AG04449 (cell line): ENCODE measurements at regions not wholly inside any gene's neighbourhood (a gene's known extent, or its start where the extent isn't known, plus 50 kb on each side); places are given as distances from the start of the nearest gene placed in this dataset.
"Not testable (repeated sequence)": the region's sequence is repeated elsewhere in the genome, so short reads cannot be mapped to it uniquely, and the experiment has no call there.

ENCODE experiments used
- CTCF ChIA-PET: fragments of 350-600 bp; formaldehyde crosslinking; extraction: SDS; loops from one replicate; lab custom pipeline; 2021; ENCODE audit warnings: antibody characterized with exemption; lab: Yijun Ruan, JAX
- POLR2A ChIA-PET: fragments of 400-600, 350-600 bp; formaldehyde crosslinking; extraction: SDS; loops from one replicate; lab custom pipeline; 2020; ENCODE audit warnings: antibody characterized with exemption, inconsistent platforms; lab: Yijun Ruan, JAX
- DNase-seq: peaks from one replicate; pipeline ENCODE4 v3.0.0-alpha.2; 2010; ENCODE audit warnings: low read depth, low spot score
- H3K4me3 ChIP-seq: 2 replicates; pipeline ENCODE4 v1.5.1; 2011; ENCODE audit warnings: low read depth, mild to moderate bottlenecking, control low read depth, low read length
- TF ChIP-seq, protein P1 (sequence below): IDR thresholded peaks from one replicate; pipeline ENCODE4 v1.5.1; 2011; ENCODE audit warnings: mild to moderate bottlenecking, moderate library complexity, low read length, control low read depth, inconsistent platforms; ENCODE audit not compliant: insufficient read depth; ENCODE audit errors: missing control alignments

DNA sequence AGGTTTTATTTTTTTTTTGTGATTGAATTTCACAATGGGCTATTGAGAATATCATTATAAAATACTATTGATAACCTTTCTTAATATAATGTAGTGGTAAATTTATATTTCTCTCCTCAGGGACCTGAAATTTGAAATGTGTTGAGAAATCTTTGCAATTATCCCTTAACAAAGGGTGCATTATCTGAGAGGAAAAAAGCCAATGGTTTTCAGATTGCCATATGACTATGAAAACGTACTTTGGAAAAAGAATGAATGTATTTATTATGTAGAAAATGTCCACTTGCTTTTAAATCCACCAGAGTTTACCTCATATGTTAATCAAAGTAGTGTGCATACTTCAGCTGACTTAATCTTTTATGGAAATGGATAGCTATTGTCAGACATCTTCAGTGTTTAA lies 441.1 kb downstream of the AMY1C start:
- ChIA-PET CTCF (no interaction called here), POLR2A (no interaction called here)
- TF ChIP-seq, protein P1, sequence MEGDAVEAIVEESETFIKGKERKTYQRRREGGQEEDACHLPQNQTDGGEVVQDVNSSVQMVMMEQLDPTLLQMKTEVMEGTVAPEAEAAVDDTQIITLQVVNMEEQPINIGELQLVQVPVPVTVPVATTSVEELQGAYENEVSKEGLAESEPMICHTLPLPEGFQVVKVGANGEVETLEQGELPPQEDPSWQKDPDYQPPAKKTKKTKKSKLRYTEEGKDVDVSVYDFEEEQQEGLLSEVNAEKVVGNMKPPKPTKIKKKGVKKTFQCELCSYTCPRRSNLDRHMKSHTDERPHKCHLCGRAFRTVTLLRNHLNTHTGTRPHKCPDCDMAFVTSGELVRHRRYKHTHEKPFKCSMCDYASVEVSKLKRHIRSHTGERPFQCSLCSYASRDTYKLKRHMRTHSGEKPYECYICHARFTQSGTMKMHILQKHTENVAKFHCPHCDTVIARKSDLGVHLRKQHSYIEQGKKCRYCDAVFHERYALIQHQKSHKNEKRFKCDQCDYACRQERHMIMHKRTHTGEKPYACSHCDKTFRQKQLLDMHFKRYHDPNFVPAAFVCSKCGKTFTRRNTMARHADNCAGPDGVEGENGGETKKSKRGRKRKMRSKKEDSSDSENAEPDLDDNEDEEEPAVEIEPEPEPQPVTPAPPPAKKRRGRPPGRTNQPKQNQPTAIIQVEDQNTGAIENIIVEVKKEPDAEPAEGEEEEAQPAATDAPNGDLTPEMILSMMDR, result no peak
- no peak for DNase-seq
- H3K4me3 ChIP-seq, result no peak overlapping the region

DNA sequence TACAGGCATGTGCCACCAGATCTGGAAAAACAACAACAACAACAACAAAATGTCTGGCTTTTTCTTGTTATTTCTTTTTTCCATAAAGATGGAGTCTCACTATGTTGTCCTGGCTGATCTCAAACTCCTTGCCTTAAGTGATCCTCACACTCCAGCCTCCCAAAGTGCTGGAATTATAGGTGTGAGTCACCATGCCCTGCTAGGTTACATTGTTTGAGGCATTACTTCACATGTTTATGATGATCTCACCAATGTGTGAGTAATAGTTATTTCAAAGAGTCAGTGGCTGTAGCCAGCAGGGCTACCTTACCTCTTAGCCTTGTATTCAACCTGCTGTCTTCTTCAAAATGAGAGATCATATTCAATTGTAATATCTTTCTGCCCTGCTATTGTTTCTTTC lies 445.7 kb downstream of the AMY1C start:
- DNase-seq, result no peak
- CTCF ChIA-PET, result no interaction called here
- POLR2A ChIA-PET, result no interaction called here
- H3K4me3 ChIP-seq, result no peak overlapping the region
- TF ChIP-seq, protein P1, result no peak

DNA sequence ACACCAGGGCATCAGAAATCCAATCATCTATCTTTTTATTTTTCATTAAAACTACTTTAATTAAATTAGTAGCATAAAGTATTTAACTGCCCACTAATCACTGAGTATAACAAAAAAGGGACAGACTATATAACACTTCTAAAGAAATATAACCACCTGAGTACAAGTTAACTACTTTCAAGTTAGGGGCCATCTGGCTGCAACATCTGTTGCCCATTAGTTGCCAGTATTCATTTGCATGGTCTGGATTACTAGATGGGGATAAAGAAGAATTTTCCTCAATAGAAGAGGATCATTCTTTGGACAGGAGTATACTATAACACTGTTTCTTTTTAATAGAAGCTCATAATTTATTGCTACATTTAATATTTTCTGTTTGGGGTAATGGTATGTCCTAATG lies 446.4 kb downstream of the AMY1C start:
- ChIA-PET CTCF (no interaction called here), POLR2A (no interaction called here)
- TF ChIP-seq, protein P1, result no peak
- no peak overlapping the region for H3K4me3 ChIP-seq
- DNase-seq, result no peak

DNA sequence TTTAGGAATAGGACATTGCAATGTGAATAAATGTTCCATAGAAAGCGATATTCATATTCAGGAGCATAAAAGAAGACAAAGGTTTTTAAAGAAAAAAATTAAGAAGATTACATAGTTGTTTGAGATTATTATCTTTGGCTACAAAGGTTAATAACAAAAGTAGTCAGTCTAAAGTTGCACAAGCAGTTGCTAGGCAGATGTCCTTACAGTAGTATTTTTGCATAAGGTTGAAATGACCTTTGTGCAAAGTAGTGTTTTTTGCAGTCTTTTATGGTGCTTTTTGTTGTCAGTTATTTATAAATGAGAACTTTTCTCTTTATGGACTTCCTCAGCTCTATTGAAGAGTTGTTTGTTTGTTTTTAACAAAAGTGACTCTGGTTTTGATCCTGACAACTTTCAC lies 447.8 kb downstream of the AMY1C start:
- no peak overlapping the region for H3K4me3 ChIP-seq
- no peak for DNase-seq
- CTCF ChIA-PET, result no interaction called here
- POLR2A ChIA-PET, result no interaction called here
- TF ChIP-seq, protein P1, result no peak

DNA sequence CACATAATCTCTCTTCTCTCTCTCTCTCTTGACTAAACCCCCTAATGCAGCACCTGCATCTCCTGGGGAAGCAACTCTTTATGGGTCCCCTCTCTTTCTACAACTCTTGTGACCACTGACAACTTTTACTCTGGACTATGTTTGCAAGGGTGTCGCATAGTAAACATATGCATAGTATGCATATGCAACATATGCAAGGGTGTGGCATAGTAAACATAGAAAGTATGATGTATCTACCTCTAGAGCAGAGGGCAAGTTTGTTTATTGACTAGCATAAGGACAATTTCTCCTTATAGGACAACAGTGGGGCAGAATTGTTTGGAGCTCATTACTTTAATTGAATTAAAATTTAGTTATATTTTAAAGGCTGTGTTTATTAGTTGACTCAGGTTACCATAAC lies 462.5 kb downstream of the AMY1C start:
- ChIA-PET CTCF (no interaction called here), POLR2A (no interaction called here)
- no peak for DNase-seq
- no peak overlapping the region for H3K4me3 ChIP-seq
- TF ChIP-seq, protein P1, result no peak

DNA sequence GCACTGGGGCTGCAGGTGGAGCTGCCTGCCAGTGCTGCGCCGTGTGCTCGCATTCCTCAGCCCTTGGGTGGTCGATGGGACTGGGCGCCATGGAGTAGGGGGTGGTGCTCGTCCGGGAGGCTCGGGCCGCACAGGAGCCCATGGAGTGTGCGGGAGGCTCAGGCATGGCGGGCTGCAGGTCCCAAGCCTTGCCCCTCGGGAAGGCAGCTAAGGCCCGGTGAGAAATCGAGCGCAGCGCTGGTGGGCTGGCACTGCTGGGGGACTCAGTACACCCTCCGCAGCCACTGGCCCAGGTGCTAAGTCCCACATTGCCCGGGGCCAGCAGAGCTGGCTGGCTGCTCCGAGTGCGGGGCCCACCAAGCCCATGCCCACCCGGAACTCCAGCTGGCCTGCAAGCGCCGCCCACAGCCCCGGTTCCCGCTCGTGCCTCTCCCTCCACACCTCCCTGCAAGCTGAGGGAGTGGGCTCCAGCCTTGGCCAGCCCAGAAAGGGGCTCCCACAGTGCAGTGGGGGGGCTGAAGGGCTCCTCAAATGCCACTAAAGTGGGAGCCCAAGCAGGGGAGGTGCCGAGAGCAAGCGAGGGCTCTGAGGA lies 467.8 kb downstream of the AMY1C start:
- H3K4me3 ChIP-seq, CTCF ChIA-PET, DNase-seq, POLR2A ChIA-PET: not testable (repeated sequence)

DNA sequence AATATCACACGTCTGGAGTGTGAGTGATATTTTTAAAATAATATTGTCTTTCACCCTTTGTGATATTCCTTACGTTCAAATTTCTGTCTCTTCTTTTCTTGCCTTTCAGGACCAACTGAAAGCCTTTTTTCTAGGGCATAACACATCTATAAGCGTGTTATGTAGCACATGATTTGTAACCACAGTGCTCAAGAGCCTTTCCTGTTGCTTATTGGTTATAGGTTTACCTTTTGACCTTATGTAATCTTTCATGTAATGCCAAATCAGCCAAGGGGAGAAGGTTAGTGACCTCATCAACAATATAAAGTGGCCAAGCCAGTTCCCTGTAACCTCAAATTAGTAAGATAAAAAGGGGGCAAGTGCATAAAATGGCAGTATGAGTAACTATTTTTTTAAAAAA lies 480.2 kb downstream of the AMY1C start:
- ChIA-PET POLR2A (no interaction called here), CTCF (no interaction called here)
- TF ChIP-seq, protein P1, result no peak
- no peak for DNase-seq
- H3K4me3 ChIP-seq, result no peak overlapping the region
